Mesothelial cell of epicardium (in vitro differentiated cells): ENCODE measurements at regions not wholly inside any gene's neighbourhood (a gene's known extent, or its start where the extent isn't known, plus 50 kb on each side); places are given as distances from the start of the nearest gene placed in this dataset.
"Not testable (repeated sequence)": the region's sequence is repeated elsewhere in the genome, so short reads cannot be mapped to it uniquely, and the experiment has no call there.

ENCODE experiments used
- DNase-seq, 2 experiments: peaks; one replicate each; pipeline ENCODE4 v3.0.0; 2021; ENCODE audit warnings: low spot score in 2 of 2; ENCODE audit not compliant: unreplicated experiment in 2 of 2
- H3K27ac Mint-ChIP-seq: 2 replicates; pipeline ENCODE4 v1.8.0; 2021; ENCODE audit warnings: mixed read lengths
- H3K27me3 Mint-ChIP-seq: 2 replicates; pipeline ENCODE4 v1.8.0; 2021; ENCODE audit warnings: low read depth, mixed read lengths
- H3K36me3 Mint-ChIP-seq: 2 replicates; pipeline ENCODE4 v1.8.0; 2021; ENCODE audit warnings: mixed read lengths
- H3K4me1 Mint-ChIP-seq: 2 replicates; pipeline ENCODE4 v1.8.0; 2021; ENCODE audit warnings: mixed read lengths
- H3K4me3 Mint-ChIP-seq: 2 replicates; pipeline ENCODE4 v1.8.0; 2021; ENCODE audit warnings: mild to moderate bottlenecking, moderate library complexity, mixed read lengths
- H3K9me3 Mint-ChIP-seq: 2 replicates; pipeline ENCODE4 v1.8.0; 2021; ENCODE audit warnings: mixed read lengths
- CTCF ChIP-seq: fragments of 200-600 bp; sonication (generic); IDR thresholded peaks from one replicate; pipeline ENCODE4 v1.5.0; 2021; ENCODE audit warnings: antibody characterized with exemption; ENCODE audit not compliant: unreplicated experiment

GRCh38 chr14:55849833-55850232 is 268.4 kb upstream of the PELI2 start:
- Mint-ChIP-seq H3K4me3 (no peak overlapping the region), H3K27me3 (peaks cover 12% of the 10 kb centered on the region), H3K36me3 (no peaks in the 10 kb centered on the region), H3K4me1 (no peaks in the 10 kb centered on the region), H3K9me3 (no peaks in the 10 kb centered on the region), H3K27ac (no peak overlapping the region)
- no peak for TF ChIP-seq CTCF
- DNase-seq: no peak

DNA sequence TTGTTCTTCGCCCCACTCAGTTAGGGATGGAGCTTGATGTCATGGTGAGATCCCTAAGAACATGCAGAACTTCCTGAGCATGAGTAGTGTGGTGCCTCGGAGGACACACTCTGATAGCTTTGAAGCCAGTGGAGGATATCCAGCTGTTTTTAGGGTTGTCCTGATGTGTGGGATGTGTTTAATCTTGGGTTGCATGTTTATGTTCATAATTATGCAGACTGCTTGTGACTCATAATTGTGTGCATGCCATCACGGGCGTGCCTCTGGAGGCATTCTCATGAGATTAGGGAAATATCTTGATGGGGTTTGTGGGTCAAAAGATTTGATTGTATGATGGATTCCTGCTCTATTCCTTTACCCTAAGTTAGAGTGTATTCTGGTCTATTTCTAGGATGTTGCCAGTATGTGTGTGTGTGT is 267.4 kb upstream of the PELI2 start:
- peaks cover 12% of the 10 kb centered on the region for H3K27me3 Mint-ChIP-seq
- H3K4me3 Mint-ChIP-seq: no peak overlapping the region
- no peaks in the 10 kb centered on the region for H3K9me3 Mint-ChIP-seq
- no peak overlapping the region for H3K27ac Mint-ChIP-seq
- no peaks in the 10 kb centered on the region for H3K4me1 Mint-ChIP-seq
- DNase-seq: no peak
- no peak for TF ChIP-seq CTCF
- no peaks in the 10 kb centered on the region for H3K36me3 Mint-ChIP-seq

GRCh38 chr14:55851301-55851700 is 266.9 kb upstream of the PELI2 start:
- Mint-ChIP-seq H3K4me3 (no peak overlapping the region), H3K9me3 (no peaks in the 10 kb centered on the region), H3K36me3 (no peaks in the 10 kb centered on the region), H3K27ac (no peak overlapping the region), H3K4me1 (no peaks in the 10 kb centered on the region), H3K27me3 (peaks cover 12% of the 10 kb centered on the region)
- DNase-seq: no peak
- no peak for TF ChIP-seq CTCF

DNA sequence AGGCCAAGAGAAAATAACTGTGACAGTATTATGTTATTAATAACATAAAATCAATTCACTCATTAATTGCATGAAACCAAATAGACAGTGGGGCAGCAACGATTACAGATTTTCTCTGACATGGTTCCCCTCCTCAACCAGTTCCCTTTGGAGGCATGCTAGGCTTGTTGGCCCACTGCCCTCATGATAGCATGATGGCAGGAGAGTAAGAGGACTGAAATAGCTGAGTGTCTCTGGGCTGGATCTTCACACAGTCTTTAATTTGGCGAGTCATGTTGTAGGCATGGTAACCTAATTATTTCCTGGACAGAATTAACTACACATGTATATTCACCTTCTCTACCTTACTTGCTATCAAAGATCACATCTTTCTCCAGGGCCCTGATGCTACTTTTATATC is 266.2 kb upstream of the PELI2 start:
- Mint-ChIP-seq H3K4me3 (no peak overlapping the region), H3K36me3 (no peaks in the 10 kb centered on the region), H3K27me3 (peaks cover 12% of the 10 kb centered on the region), H3K9me3 (no peaks in the 10 kb centered on the region), H3K27ac (no peak overlapping the region), H3K4me1 (no peaks in the 10 kb centered on the region)
- no peak for TF ChIP-seq CTCF
- DNase-seq: no peak

GRCh38 chr14:55855751-55856150 is 262.5 kb upstream of the PELI2 start:
- peaks cover 27% of the 10 kb centered on the region for H3K9me3 Mint-ChIP-seq
- DNase-seq: no peak
- peaks cover 3% of the 10 kb centered on the region for H3K27me3 Mint-ChIP-seq
- no peaks in the 10 kb centered on the region for H3K4me1 Mint-ChIP-seq
- no peak overlapping the region for H3K27ac Mint-ChIP-seq
- no peak overlapping the region for H3K4me3 Mint-ChIP-seq
- H3K36me3 Mint-ChIP-seq: no peaks in the 10 kb centered on the region
- TF ChIP-seq CTCF: no peak

DNA sequence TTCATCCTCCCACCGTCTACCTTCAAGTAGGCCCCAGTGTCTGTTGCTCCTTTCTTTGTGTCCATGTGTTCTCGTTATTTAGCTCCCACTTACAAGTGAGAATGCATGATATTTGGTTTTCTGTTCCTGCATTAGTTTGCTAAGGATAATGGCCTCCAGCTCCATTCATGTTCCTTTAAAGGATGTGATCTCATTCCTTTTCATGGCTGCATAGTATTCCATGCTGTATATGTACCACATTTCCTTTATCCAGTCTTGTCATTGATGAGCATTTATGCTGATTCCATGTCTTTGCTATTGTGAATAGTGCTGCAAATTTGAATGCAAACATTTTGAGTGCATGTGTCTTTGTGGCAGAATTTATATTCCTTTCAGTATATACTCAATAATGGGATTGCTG is 259.6 kb upstream of the PELI2 start:
- H3K4me3 Mint-ChIP-seq: no peak overlapping the region
- DNase-seq: no peak

DNA sequence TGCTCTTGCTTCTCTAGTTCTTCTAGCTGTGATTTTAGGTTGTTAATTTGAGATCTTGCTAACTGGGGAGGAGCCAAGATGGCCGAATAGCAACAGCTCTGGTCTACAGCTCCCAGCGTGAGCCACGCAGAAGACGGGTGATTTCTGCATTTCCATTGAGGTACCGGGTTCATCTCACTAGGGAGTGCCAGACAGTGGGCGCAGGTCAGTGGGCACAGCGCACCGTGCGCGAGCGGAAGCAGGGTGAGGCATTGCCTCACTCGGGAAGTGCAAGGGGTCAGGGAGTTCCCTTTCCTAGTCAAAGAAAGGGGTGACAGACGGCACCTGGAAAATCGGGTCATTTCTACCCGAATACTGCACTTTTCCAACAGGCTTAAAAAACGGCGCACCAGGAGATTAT is 256.6 kb upstream of the PELI2 start:
- not testable (repeated sequence) for H3K27ac Mint-ChIP-seq, H3K36me3 Mint-ChIP-seq, H3K27me3 Mint-ChIP-seq, DNase-seq, H3K4me1 Mint-ChIP-seq, H3K4me3 Mint-ChIP-seq
- H3K9me3 Mint-ChIP-seq: peaks cover 54% of the 10 kb centered on the region

More for the DNA sequence above, 259.6 kb upstream of the PELI2 start:
- H3K27me3 Mint-ChIP-seq: no peaks in the 10 kb centered on the region
- H3K27ac Mint-ChIP-seq: no peak overlapping the region
- TF ChIP-seq CTCF: no peak
- H3K36me3 Mint-ChIP-seq: no peaks in the 10 kb centered on the region
- H3K9me3 Mint-ChIP-seq: peaks cover 42% of the 10 kb centered on the region
- H3K4me1 Mint-ChIP-seq: no peaks in the 10 kb centered on the region
